GM18868 (cell line): ENCODE measurements at regions not wholly inside any gene's neighbourhood (a gene's known extent, or its start where the extent isn't known, plus 50 kb on each side); places are given as distances from the start of the nearest gene placed in this dataset.

Source experiments
- ATAC-seq: cut with Tn5 transposase; IDR thresholded peaks from one replicate; pipeline ENCODE4 v1.9.1; 2021; ENCODE audit warnings: mild to moderate bottlenecking, moderate library complexity; ENCODE audit not compliant: unreplicated experiment

DNA sequence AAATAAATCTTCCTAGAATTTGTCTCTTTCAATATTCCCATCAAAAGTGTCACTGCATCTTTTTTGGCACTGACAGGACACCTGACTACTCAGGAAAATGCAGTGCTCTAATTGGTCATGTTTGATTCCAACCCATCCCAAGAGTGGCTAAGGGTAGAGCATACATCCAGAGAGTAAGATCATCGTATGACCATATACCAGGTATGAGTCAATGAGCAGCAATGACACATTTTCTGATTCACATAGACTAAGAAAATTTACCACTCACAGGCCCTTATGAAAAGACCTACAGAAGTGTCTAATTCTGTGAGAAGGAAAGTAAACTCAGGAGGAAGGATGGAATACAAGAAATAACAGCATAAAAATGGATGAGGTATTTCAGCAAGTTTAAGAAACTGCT, 434.2 kb downstream of the ZIC1 start:
- ATAC-seq: no peak

DNA sequence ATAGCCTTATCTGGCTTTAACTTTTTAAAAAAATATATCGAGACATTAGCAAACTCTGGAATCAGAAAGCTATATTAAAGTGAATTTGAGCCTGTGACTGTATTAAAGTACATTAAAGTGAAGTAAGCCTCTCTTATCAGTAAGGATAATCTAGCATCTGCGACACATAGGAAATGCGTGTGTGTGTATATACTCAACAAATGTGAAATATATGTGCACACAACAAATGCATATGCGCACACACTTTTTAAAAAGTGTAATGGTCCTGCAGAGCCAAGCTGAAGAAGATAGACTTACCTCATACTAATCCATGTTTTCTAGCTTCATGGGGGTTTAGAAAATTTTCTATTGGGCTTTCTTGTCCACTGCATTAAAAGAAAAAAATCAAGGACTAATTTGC, 437.1 kb downstream of the ZIC1 start:
- ATAC-seq: no peak

DNA sequence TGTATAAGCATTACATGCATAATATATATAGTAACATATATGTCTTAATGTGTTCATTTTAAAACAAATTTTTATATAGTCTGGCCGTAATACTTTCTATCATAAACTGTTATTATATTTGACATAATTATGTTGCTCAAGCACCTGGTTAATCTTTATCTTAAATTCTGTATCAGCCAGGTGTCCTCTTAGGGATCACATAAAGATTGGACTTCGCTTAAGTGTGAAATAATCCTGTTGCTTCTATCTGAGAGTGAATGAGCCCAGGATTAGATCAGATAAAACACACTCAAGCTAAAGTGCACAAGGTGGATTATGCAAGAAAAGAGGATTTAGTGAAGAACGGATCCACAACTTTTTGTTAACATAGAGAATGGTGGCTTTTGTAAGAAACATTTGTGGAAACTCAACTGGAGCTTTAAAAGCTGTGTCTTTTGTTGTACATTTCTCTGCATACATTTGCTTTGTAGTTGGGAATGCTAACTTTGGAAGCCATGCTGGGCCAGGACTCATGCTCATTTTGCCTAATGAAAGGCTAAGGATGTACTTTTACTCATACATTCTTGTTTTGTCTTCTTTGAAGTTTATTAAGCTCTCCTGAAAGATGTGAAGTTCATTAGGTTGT, 437.8 kb downstream of the ZIC1 start:
- no peak for ATAC-seq

DNA sequence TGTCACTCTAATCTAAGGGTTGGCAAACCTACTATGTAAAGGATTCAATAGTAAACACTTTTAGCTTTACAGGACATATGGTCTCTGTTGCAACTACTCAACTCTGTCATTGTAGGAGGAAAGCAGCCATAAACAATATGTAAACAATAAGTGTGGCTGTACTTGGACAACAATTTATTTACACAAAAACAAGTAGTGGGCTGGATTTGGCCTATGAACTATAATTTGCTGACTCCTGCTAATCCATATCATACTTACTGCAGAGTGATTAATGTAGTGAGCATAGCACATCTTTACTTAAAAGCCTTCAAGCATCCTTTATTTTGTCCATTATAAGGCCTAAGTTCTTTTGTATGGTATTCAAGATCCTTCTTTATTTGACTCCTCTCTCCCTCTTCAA, 441.9 kb downstream of the ZIC1 start:
- ATAC-seq: no peak

DNA sequence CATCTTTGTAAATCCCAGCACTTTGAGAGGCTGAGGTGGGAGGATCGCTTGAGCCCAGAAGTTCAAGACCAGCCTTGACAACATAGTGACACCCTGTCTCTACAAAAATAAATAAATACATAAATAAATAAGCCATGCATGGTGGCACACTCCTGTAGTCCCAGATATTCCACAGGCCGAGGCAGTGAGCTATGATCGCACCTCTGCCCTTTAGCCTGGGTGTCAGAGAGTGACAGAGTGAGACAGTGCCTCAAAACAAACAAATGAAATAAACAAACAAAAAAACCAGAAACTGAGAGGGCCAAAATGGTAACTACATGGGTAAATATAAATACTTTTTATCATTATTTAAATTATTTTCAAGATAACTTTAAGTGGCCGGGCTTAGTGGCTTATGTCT, 445.4 kb downstream of the ZIC1 start:
- ATAC-seq: no peak

DNA sequence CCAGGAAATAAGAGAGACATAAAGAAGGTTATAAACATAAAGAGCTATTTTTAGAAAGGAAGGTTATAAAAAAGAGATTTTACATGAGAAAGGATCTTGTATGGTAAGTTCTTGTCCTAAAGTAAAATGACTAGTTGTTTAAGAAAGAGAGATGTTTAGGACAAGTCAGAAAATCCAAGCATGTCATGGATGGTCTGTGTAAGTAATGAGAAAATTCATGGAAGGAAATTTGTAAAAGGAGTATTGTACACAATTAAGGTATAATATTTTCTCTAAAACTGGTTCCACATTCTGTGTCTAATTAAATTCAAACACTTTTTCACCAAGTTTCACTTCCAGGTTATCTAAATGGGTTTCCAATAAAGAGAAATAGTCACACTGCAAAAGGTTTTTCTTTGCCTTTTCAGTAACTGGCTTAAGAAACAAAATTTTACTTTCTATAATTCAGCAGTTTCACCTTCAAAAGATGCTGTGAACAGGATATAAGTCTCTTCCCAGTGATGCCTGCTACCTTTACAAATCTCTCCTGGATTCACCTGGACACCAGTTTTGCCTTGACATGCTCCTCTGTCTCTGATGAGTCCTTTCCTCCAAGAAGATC, 455.7 kb downstream of the ZIC1 start:
- no peak for ATAC-seq

DNA sequence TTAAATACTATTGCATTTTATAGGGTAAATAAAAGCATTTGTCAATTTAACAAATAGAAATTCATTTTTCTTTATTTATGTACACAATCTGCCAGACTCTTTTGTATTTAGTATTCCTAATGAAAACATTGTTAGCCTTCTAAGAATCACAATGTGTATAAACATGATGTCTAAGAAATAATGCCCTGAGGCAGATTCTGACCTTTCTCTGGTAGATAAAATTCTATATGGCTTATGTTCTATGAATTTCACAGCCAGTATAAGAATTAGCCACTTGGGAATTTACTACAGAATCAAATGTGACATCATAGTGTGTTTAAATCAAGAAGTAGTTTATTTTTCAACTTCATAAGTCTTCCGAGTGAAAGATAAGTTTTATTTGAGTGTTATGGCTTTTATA, 457.4 kb downstream of the ZIC1 start:
- no peak for ATAC-seq

DNA sequence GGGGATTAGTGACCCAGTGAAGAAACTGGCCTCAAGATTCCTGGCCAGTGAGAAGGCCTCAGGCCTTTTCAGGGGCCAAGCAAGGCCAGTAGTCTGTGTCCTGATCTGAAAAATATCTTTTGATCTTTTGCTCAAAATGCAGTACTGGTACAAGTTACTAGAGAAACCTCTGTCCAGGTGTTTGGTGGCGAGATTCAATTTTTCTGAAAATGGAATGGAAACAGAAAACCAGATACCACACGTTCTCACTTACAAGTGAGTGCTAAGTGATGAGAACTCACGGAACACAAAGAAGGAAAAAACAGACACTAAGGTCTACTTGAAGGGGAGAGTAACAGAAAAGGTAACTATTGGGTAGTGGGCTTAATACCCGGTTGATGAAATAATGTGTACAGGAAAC, 463.4 kb downstream of the ZIC1 start:
- ATAC-seq: no peak

DNA sequence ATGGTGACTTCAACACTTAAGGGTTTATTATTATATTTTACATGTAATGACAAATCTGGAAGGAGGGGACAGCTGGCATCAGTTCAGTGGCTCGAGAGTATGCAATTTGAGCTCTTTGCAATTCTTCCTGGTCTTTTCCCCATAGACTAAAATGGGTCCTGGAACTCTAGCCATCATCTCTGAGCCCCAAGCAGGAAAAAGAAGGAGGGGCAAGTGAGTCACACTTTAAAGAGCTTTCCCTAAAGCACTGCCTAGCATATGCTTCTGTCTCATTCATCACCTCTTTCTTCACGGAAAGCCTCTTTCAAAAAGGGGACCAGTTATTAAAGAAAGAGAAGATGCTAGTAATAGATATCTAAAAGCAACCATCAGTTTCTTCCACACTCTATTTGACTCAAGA, 466.3 kb downstream of the ZIC1 start:
- no peak for ATAC-seq

DNA sequence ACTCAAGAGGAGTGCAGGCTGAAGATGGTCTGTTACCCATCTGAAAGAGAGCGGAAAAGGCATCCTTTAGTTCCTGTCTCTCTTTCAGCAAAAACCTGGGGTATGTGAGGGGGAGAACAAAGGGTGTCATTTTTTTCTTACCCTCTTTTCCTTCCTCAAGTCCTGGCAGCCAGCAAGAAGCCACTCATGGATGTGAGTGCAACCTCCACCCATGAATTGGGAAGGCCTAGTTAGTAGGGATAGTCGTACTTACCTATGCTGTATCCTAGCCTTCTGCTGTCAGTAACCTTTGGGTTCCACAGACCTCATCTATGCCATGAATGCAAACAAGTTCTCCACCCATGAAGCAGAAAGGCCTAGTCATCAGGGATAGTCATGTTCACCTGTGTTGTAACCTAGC, 472.8 kb downstream of the ZIC1 start:
- ATAC-seq: no peak

DNA sequence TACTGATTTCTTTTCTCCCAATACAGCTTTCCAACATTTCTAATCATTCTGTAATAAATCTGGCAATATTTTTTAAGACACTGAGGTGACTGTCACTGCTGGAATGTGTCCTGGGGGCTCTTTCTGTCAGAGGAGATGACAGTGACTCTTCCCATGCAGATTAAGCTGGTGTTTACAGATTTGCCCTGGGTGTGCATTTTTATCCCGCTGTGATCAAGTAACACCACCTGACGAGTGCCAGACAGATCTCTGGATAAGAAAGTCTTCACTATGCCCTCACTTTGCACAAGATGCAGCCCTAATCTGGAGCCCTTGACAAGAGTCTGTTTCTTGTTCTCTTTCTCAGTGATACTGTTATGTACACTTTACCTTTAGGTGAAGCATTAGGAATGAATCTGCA, 477.7 kb downstream of the ZIC1 start:
- ATAC-seq: no peak

DNA sequence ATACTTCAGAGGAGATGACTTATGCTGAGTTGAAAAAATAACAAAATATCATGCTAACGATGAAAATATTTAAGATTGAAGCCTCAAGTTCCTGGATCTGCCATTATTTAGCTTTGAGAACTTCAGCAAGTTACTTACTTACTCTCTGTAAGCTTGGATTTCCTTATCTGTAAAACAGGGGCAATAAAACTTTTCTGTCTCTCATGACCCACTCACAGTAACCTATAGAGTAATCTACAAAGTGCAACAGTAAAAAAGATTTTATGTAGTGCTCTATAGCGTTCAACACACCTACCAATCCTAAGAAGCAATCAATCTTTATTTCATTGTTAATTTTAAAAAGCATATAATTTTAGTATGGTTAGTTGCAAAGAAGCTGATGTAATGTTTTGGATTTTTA, 478.6 kb downstream of the ZIC1 start:
- ATAC-seq: no peak

DNA sequence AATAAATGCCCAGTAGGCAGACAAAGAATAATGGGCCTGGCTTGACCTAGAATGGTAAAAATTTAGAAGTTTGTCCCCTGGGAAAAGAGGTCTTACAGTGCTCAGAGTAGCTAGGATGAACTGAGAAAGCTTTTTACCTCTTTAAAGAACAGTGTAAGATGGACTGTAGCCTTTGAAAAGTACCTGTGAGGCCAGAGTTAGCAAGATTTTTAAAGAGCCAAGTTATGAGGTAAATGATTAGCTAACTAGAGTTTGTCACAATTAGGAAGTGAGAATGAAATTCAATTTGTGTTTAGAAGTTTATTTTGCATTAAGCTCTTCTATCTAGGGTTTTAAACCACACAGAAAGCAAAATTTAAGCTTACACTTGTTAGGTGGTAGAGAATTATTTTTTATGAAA, 480.9 kb downstream of the ZIC1 start:
- no peak for ATAC-seq

DNA sequence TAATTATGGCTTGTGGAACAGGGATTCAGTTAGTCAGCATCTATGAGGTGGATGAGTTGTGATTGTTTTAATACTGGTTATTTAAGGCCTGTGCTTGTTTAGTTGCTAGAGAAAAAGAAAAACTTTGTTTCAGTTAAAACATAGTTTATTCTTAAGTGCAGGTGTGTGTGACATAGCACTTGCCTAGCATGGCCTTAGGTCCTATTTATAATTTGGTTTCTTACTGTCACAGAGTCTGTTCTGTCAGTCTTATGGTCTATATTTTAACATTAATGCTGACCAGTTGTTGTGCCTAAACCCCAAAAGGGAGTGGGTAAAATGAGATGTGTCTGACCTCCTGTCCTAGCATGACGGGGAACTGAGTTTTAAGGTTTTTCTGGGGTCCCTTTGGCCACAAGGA, 486.3 kb downstream of the ZIC1 start:
- no peak for ATAC-seq

DNA sequence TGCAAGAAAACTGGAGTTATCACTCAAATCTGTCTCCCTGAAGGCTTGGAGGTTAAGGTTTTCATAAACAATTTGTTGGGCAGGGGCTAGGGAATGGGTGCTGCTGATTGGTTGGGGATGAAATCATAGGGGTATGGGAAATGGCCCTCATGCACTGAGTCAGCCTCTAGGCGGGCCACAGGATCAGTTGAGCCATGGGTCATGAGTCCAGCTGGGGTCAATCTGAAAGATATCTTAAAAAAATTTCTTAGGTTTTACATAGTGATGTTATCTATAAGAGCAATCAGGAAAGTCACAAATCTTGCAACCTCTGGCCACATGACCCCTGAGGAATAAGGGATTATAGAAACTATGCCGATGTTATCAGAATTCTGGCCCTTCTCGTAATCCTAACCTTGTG, 491.7 kb downstream of the ZIC1 start:
- ATAC-seq: no peak

DNA sequence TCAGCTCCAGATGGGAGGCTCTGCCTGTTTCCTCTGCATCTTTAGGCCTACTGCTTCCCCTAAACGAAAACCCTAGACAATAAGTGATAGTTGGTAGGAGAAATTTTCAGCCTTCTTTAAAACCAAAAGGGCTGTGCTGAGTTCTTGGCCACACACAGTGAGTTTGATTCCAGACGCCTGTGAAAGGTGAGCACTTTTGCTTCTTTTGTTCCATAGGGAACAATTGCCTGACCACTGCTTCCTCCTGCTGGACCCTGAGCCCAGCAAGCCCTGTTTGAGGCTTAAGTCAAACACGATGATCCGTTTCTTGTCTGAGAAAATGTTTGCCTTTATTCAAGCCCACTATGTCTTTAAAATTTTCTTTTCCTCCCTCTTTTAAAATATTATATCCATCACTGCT, 493.9 kb downstream of the ZIC1 start:
- ATAC-seq: no peak

DNA sequence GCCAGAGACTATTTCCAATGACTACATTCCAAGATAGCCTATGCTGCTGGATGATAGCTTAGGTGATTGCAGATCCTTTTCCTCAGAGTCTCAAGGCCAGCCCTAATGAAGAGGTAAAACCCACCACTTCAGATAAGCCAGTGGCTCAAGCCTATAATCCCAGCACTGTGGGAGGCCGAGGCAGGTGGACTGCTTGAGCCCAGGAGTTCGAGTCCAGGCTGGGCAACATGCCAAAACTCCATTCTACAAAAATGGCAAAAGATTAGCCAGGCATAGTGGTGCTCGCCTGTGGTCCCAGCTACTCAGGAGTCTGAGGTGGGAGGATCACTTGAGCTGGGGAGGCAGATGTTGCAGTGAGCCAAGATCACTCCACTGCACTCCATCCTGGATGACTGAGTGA, 495.3 kb downstream of the ZIC1 start:
- ATAC-seq: no peak

DNA sequence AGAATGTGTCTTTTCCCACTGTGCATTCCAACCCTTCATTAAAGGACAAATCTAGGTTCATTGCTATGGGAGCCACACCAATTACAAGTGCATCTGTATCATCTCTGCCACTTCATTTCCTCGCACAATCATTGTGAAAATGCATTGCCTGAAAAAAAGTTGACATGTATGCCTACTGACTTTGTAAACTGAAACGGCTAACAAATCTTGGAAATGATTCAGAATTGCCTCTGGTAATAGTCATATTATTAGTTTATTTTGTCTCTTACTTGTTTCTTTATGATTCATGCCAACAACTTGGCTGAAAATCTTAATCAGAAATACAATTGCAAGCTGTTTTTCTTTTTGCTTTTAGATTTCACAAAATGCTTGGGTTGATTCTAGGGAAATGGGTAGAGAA, 497.1 kb downstream of the ZIC1 start:
- ATAC-seq: no peak

DNA sequence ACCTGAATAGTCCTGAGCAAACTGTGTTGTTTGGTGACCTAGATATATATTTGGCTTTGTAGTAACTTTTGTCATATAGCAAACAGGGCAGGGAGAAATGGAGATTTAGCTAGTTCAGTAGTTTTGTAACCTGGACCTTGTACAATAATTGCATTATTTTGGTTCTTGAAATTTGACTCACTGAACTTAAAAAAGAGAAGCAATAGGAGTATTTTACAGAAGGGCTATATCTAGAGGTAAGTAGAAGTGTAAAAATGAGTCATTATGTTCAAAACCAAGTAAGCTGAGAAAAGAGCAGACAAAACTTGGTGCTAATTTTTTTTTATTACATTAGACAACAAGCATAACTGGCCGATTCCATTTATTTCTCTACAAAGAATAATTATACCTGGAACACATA, 505.4 kb downstream of the ZIC1 start:
- no peak for ATAC-seq

DNA sequence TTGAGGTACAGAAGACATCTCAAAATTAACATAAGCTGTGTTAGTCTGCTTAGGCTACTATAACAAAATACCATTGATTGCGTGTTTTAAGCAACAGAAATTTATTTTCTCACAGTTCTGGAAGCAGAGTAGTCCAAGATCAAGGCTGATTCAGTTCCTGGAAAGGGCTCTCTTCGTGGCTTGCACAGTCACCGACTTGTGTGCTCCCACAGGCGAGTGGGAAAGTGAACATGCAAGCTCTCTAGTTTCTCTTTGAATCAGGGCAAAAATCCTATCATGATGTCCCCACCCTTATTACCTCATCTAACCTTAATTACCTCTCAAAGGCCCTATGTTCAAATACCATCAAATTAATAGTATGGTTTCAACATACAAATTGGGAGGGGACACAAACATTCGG, 505.9 kb downstream of the ZIC1 start:
- no peak for ATAC-seq

DNA sequence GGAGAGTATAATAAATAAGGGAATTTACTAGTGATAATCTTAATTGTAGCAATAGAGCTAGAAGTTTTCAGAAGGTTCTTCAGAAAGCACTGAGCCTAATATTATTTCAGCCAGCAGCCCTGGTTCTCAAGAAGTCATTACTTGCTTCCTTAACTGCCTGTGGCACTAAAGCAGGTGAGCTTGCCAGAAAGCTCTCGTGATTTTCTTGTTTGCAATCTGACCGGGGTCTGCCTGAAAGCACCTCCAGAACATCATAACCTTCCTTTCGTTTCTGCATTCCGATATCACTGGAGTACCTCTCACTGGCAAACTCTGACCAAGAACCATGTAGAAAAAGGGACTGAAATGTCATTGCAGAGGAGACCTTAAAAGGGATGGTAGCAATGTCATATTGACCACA, 510.3 kb downstream of the ZIC1 start:
- ATAC-seq: no peak

DNA sequence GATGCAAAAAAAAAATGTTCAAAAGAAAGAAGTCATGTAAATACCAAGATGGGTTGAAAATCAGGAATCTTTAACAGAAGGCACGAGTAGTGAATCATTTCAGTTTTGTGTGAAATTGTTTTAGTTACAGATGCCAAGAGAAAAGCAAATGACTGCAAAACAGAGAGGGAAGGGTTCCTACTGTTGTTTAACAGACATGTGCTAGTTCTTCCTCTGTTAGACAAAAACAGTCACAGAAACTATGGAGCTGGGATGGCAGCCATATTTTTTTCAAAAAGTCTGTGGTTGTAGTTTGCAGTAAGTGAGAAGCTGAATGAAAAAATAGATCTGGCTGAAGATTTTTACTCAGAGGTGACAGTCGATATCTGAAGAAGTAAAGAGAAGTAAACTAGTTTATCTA, 511.9 kb downstream of the ZIC1 start:
- no peak for ATAC-seq

DNA sequence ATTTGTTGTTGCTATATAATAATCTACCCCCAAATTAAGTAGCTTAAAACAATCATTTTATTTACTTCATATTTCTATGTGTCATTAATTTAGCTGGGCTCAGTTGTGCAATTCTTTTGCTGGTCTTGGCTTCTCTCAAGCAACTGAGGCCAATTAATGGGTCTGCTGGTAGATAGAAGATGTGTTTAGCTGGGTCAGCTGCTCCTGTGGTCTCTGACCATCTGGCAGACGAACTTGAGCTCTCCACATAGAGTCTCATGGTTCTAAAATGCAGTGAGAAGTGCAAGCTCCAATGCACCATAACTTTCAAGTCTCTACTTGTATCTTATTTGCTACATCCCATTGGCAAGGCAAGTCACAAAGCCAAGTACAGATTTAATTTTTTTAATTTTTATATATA, 515.6 kb downstream of the ZIC1 start:
- no peak for ATAC-seq
